ENCODE measurements at regions not wholly inside any gene's neighbourhood (a gene's known extent, or its start where the extent isn't known, plus 50 kb on each side); places are given as distances from the start of the nearest gene placed in this dataset.

GRCh38 chr13:60288569-60288968 lies 108.5 kb upstream of the TDRD3 start:
- DNase-seq: no peak

- DNase-seq: no peak
These were observed 93.9 kb upstream of the TDRD3 start for GRCh38 chr13:60303166-60303565.

GRCh38 chr13:60311527-60311926 lies 85.5 kb upstream of the TDRD3 start:
- DNase-seq: no peak

GRCh38 chr13:60312851-60313505 lies 84.0 kb upstream of the TDRD3 start:
- no peak for DNase-seq

- no peak for DNase-seq
These were observed 78.8 kb upstream of the TDRD3 start for GRCh38 chr13:60318186-60318585.

GRCh38 chr13:60324131-60324530 lies 72.9 kb upstream of the TDRD3 start:
- DNase-seq: no peak

- DNase-seq: no peak
These were observed 70.7 kb upstream of the TDRD3 start for GRCh38 chr13:60326273-60326672.

GRCh38 chr13:60327511-60327910 lies 69.5 kb upstream of the TDRD3 start:
- no peak for DNase-seq

- DNase-seq: no peak
These were observed 68.9 kb upstream of the TDRD3 start for GRCh38 chr13:60328073-60328472.

GRCh38 chr13:60329221-60329923 lies 67.6 kb upstream of the TDRD3 start:
- peak; percentile 1 for DNase-seq

- no peak for DNase-seq
These were observed 65.6 kb upstream of the TDRD3 start for GRCh38 chr13:60331249-60332012.

GRCh38 chr13:60332682-60333081 lies 64.3 kb upstream of the TDRD3 start:
- no peak for DNase-seq

GRCh38 chr13:60334310-60334709 lies 62.7 kb upstream of the TDRD3 start:
- DNase-seq: no peak

GRCh38 chr13:60335531-60335930 lies 61.5 kb upstream of the TDRD3 start:
- DNase-seq: peak; percentile 4

- no peak for DNase-seq
These were observed 58.3 kb upstream of the TDRD3 start for GRCh38 chr13:60338754-60339153.

- no peak for DNase-seq
These were observed 53.0 kb upstream of the TDRD3 start for GRCh38 chr13:60343978-60344377.

GRCh38 chr13:60347174-60347573 lies 49.8 kb upstream of the TDRD3 start:
- no peak for DNase-seq

All from NCI-H2029 (cell line).